GM18499 (cell line): ENCODE measurements at regions not wholly inside any gene's neighbourhood (a gene's known extent, or its start where the extent isn't known, plus 50 kb on each side); places are given as distances from the start of the nearest gene placed in this dataset.

ENCODE experiments used
- ATAC-seq: cut with Tn5 transposase; IDR thresholded peaks from one replicate; pipeline ENCODE4 v1.9.1; 2021; ENCODE audit warnings: moderate number of reproducible peaks; ENCODE audit not compliant: insufficient read depth, unreplicated experiment

DNA sequence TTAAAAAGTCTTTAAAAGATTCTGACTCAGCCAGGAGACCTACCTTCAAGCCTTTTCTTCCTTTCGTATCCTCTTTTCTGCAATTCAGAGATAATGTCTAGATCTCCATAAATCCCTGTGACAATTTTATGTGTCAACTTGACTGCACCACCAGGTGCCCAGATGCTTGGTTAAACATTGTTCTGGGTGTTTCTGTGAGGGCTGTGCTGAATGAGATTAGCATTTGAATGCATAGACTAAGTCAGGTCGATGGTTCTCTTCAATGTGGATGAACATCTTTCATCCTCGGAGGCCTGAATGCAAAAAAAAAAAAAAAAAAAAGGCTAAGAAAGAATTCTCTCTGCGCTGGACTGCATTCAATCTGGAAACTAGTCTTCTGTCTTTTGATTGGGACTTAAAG is 1082.7 kb downstream of the NLGN4X start:
- ATAC-seq = no peak

DNA sequence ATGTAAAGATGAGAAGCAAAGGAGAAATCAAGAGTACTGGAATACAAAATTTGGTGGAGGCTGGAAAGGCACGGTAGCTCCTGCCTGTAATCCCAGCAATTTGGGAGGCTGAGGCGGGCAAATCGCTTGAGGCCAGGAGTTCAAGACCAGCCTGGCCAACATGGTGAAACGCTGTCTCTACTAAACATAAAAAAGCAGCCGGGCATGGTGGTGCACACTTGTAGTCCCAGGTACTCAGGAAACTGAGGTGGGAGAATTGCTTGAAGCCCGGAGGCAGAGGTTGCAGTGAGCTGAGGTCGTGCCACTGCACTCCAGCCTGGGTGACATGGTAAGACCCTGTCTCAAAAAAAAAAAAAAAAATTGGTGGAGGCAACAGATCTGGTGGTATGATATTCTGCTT is 1086.0 kb downstream of the NLGN4X start:
- ATAC-seq = no peak

DNA sequence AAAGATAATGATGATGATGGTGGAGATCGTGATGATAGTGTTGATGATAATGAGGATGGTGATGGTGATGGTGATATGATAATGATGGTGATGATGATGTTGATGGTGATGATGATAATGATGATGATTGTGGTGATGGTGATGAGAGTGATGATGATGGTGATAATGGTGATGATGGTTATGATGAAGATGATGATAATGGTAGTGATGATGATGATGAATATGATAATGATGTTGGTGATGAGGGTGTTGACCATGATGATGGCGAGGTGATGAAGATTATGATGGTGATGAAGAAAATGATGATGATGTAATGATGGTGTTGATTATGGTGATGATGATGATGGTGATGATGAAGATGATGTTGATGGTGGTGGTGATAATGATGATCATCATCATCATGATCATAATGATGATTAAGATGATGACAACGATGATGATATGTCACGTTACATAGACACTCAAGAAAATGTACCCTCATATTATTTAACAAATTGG is 1106.4 kb downstream of the NLGN4X start:
- no peak for ATAC-seq

DNA sequence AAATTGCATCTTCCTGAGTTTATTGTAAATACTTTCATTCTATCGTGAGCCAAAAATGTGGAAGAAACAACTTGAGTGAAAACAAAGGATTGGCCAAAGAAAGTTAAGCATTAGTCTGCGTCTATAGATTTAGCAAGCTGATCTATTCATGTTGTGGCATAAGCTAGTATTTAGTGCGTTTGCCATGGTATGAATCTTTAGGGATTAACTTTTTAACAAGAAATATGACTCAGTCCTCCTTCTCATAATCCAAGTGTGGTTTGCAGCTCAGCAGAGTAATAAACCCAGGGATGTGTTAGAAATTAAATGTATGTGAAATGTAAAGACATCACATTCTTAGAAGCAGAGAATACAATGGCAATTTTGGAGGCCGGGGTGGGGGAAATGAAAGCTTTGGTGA is 1110.9 kb downstream of the NLGN4X start:
- ATAC-seq = no peak

DNA sequence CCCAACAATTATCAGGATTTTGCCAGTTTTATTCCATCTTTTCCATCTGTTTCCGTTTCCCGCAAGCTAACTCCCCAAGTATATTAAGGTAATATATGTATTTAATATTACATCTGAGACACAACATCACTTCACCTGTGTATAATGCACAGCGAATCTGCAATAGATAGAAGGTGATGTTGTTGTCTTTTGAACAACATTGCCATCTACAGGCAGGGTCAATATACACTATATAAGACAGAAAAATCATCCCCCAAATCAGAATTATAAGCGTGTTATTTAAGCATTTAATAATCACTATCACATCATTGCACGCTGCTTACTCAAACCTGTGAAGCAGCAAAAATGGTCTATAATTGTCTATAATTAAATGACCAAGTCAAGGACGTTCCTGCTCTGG is 1115.5 kb downstream of the NLGN4X start:
- ATAC-seq = no peak

DNA sequence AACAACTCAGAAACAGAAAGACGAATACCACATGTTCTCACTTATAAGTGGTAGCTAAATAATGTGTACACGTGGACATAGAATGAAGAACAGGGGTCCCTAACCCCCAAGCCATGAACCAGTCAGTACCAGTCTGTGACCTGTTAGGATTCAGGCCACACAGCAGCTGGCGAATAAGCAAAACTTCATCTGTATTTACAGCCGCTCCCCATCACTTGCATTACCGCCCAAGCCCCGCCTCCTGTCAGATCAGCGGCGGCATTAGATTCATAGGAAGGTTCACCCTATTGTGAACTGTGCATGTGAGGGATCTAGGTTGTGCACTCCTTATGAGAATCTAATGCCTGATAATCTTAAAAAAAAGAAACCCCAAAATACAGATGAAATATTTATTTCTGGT is 1128.7 kb downstream of the NLGN4X start:
- no peak for ATAC-seq

DNA sequence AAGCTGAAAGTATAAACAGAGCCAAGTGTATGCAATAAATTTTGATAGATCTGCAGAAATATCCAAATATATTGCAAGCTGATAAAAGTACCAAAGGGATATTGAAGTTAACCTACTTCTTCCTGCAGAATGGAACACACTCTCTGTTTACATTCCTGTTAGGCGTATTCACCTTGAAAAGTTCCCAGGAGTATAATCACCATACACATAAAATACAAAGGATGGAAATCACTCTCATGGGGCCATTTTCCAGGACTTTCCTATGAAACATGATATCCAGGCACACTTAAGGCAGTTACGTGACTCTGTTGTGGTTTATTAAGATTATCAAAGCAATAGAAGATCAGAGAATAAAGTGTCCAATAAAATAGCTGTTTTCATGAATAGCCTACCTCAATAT is 1142.3 kb downstream of the NLGN4X start:
- ATAC-seq = no peak

DNA sequence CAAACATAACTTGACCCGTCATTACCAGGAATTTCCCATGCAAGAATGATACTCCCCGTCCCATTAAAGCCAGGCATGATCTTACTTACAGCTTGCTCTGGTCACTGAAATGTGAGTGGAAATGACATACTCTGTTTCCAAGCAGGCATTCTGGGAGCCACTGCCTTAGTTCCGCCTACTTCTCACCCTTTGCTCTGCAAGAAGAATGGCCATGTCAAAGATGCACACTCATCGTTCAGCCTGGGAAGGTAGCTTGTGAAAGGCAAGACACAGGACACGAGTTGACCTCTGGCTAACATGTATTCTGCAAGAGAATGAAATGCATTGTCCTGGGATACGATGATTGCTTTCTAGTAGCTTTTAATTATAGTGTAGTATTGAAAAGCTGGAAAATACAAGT is 1144.4 kb downstream of the NLGN4X start:
- ATAC-seq = no peak

DNA sequence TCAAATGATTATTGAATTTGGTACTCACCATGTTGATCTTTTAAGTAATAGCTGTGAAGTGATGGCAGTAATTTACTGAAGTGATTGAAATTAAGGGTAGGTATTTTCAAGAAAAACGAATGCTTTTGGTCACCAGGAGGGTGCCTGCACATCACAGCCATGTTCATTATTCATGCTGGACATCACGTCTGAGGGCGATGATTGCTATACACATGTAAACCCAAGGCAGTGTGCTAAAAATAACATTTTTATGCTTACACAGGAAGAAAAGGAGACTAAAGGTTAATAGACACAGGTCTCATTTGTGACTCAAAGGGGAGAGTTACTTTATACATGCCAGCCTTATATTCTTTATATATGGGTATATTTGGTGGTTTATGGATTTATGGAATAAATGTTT is 1146.0 kb downstream of the NLGN4X start:
- no peak for ATAC-seq

DNA sequence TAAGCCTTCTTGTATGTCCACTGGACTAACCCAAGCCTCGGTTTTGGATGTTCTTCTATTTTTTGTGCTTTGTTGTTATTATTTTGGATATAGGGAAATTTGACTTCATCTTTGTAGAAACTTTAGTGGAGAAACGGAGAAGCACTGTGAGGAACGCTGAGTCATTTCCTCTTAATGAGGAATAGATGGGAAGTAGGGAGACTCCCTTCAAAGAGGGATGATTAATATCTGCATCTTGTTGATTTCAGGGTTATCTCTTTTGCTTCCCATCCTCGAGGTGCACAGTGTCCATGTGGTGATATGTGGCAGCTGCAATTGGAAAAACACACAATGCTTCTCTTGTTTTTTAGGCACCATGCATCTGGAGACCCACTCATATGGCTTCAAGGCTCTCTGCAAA is 1147.9 kb downstream of the NLGN4X start:
- no peak for ATAC-seq

DNA sequence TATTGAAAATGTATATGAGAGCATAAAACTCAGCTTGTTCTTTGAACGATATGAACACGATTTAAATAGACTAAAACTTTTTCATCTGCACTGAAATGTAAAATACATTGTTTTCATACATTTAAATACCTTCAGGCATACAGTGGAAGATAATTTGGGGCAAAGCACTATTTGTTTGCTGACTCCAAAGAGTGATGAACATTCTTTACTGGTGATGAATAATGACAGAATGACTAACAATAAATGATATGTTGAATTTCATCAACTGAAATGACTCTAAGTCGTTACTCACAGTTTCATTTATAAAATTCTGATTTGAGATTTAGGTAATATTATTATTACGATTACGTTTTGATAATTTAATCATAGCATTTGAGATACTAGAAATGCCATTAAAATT is 1160.1 kb downstream of the NLGN4X start:
- no peak for ATAC-seq

DNA sequence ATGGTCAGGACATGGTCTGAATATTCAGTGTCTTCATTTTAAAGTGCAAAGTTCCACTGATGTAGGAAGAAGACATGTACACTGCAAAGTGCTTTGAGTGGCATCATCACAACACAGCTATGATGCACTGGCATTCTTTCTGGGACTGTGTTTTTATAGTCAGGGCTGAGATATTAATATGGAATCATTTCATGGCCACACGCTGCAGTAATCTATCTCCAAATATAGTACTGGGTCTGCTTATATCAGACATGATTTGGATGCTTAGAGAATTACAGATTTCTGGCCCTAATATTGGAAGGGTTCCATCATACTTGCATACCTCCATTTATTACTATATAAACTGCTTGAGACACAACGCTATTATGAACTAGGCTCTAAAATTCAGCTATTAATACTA is 1170.9 kb downstream of the NLGN4X start:
- ATAC-seq = no peak

DNA sequence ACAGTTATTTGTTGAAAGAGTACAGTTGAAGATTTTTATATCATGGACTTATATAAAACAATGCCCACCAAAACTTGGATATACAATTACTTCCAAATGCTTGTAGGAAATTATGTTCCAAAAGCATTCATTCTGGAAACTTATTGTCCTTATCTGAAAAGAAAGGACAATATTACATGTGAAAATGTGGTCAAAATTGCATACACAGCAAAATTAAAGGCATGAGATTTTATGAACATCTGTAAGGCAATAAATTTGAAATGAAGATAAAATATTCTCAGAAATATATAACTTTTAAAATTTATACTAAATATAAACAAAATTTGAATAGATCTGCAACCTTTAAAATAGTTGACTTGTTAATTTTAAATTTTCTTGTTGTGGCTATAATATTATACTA is 1173.8 kb downstream of the NLGN4X start:
- no peak for ATAC-seq

DNA sequence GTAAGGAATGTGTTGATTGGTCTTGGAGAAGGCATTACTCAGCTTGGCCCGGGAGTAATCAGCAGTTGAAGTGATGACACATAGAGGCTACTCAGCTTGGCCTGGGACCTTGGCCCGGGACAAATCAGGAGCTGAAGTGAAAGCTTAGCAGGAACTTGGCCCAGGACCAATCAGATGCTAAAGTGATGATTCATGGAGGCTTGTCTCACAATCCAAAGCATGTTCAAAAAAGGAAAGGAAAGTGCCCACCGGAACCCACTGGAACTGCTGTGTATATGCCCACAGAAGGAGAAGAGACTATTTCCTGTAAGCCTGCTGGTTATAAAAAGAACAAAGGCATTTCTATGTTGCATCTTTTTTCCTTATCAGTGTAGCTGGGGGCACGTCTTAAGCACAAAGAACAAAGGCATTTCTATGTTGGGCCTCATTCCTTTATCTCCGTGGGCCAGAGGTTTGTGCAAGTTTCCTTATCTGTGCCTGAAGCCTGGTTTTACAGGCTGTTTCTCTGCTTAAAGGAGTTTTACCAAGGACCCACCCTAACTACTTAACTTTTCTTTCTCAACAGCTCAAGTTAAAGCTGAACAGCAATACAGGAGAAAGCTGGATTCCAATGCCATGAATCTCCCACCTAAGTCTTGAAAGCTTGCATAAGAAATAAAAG is 1176.7 kb downstream of the NLGN4X start:
- no peak for ATAC-seq

DNA sequence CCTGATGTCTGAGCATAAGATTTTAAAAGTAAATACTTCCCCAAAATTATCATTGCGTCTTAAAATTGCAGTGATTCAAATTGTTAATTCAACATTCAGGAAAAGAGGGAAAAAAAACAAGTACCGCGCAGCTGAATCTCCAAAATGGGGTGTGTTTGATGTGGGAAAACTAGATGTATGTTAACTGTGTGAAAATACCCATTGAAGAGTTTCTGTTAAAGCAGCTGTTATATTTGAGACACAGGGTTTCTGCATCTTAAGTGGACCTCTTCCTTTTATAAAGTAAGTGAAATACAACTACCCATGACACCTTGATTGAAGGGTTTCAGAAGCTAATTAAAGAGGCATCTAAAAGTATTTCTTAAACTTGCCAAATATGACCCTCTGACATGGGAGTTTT is 1186.1 kb downstream of the NLGN4X start:
- ATAC-seq = no peak

DNA sequence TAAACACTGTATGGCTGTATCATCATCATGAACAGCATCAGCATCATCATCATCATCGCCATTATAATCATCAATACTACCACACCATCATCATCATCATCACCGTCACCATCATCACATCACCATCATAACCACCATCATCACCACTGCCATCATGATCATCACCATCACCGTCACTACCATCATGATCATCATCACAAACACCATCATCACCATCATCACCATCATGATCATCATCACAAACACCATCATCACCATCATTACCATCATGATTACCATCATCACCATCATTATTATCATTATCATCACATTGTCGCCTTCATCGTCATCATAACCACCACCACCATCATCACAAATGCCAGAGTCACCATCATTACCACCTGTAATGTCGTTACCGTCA is 1196.9 kb downstream of the NLGN4X start:
- ATAC-seq = no peak

DNA sequence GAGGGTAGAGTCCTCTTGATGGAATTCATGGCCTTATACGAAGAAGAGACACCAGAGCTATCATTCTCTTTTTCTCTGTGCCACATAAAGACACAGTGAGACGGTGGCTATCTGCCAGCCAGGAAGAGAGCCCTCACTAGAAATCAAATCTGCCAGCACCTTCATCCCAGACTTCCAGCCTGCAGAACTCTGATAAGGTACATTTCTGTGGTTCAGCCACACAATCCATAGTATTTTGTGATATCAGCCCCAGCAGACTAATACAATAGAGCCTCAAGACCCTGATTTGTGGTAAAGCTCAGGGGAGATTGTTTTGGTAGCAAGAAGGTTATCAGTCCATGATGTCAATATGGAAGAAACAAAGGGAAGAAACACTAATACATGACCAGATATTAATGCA is 1213.2 kb downstream of the NLGN4X start:
- no peak for ATAC-seq

DNA sequence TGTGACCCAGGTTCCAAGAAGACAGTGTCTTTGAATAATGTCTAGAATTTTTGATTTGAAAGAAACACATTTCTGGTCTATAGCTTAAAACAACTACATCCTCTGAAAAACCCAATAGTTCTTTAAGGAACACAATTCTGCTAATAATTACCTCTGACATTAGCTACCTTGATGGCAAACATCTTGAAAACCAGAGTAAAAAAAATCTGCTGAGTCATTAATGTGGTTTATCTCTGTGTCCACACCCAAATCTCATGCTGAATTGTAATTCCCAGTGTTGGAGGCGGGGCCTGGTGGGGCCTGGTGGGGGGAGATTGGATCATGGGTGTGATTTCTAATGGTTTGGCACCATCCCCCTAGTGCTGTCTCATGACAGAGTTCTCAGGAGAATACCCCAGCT is 1233.8 kb downstream of the NLGN4X start:
- ATAC-seq = no peak

DNA sequence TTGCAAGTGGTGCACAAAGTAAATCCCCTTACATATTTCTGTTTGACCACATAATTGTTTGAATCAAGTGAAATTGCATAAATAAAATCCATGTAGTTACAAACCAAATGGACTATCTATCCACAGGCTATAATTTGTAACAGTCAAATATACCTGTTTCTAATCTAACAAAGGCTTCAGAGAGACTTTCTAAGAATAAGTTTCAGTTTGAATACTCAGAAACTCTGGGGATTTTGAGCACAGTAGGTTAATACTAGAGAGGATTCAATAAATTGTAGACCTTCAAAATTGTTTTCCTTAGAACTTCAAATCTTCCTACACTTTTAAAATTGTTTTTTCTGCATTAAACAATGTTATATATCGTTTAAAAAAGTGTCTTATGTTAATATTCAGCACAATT is 1250.1 kb downstream of the NLGN4X start:
- ATAC-seq = no peak

DNA sequence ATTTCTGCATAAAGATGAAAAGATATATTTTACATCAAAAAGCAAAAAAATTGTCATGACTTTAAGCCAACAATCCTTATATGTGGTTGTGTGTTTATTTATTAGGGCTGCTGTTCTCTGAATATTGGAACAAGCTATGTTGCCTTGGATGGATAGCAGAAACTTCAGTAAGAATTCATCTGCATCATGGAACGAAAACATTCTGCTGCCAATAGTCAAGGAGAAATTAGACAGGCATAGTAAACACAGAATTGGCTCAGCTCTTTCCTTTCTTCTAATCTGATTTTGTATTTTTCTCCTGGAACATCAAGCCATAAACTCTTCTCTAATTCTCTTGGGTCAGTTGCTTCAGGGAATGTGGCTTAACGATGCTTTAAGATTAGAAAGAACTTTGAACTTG is 1257.0 kb downstream of the NLGN4X start:
- no peak for ATAC-seq

DNA sequence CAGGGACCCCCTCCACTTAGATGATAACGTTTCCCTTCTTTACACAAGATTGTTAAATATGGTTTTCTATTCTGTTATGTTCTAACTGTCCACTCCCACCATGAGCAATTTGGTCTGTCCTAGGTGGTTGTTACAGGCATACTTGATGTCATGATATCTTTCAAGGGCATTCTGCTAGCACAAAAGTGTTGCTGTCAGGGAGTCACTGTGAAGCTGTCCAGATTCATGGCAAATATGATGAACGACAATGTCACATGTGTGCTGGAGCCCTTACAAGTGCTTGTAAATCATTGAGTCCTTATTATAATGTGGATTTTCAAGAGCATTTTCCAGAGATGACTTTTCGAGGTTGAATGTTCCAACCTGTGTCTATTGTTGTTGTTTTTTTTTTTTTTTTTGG is 1250.7 kb upstream of the PRKX start:
- no peak for ATAC-seq

DNA sequence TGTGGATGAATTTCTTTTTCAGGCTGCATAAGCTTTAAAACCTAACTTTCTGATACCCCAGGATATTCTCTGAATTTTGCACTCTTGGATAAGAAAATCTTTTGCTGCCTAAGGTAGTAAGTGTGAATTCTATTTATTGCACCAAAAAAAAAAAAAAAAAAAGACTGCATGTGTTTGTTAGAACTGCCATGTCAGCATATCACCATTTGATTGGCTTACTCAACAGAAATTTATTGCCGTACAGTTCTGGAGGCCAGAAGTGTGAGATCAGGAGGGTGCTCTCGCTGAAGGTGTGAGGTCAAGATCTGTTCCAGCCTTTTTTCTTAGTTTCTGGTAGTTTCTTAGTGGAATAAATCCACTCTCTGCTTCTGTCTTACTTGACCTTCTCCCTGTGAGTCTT is 1250.0 kb upstream of the PRKX start:
- no peak for ATAC-seq

DNA sequence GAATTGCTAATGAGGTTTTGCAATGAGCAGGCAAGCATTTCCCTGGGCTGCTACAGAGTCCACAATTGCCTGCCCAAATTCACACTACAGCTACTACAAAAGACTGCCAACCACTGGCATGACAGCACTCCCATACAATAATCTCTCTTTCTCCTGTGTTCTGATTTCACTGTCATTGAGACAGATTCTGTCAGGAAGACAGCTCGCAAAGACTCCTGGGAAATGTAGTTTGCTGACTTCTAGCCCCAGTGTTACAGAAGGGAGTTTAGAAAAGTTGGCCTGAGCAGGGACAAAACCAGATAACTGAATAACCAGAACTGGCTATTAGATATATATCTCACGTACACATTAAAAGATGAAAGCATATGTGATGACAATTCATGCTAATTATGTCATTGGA is 1231.3 kb upstream of the PRKX start:
- ATAC-seq = no peak
